ENCODE measurements at regions not wholly inside any gene's neighbourhood (a gene's known extent, or its start where the extent isn't known, plus 50 kb on each side); places are given as distances from the start of the nearest gene placed in this dataset.

DNA sequence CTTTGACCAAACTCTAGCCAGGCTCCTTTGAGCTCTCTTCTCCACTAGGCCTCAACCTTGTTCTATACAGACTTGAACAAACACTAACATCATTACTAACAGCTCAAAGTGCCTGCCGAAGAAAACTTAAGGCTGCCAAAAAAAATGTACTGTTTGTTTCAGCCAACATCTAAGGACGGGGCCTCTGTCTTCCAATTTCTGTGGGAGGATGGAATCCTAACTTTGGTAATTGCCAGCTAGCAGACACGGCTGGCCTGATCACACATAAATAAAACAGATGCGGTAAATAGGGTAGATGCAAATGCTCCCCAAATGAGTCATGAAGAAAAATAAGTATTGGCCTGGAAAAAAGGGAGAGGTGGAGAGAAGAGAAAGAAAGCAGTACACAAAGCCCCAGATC is 394.3 kb downstream of the TMEM135 start:
- Histone ChIP-seq H3F3A (ENCODE audit: control insufficient read depth, insufficient read depth) (no peaks in the 10 kb centered on the region), H3K4me2 (ENCODE audit: low read length) (no peak overlapping the region), H3K9me2 (replicated peaks; ENCODE audit: control insufficient read depth, low read length) (no peaks in the 10 kb centered on the region), H3K9me3 (ENCODE audit: control insufficient read depth, insufficient read depth, low read length) (no peaks in the 10 kb centered on the region), H3K27me3 (ENCODE audit: control insufficient read depth, low read length) (no peaks in the 10 kb centered on the region), H3K36me3 (ENCODE audit: control insufficient read depth, low read length) (no peaks in the 10 kb centered on the region), H3K4me1 (ENCODE audit: control insufficient read depth, low read length) (no peaks in the 10 kb centered on the region), H3K27ac (ENCODE audit: low read depth, low read length) (no peak overlapping the region), H4K20me1 (ENCODE audit: control insufficient read depth, insufficient read depth, low read depth, low read length) (no peaks in the 10 kb centered on the region), H3K4me3 (ENCODE audit: low read length) (no peak overlapping the region), H3K79me2 (ENCODE audit: control insufficient read depth, low read length) (no peaks in the 10 kb centered on the region)
- TF ChIP-seq, protein P1, sequence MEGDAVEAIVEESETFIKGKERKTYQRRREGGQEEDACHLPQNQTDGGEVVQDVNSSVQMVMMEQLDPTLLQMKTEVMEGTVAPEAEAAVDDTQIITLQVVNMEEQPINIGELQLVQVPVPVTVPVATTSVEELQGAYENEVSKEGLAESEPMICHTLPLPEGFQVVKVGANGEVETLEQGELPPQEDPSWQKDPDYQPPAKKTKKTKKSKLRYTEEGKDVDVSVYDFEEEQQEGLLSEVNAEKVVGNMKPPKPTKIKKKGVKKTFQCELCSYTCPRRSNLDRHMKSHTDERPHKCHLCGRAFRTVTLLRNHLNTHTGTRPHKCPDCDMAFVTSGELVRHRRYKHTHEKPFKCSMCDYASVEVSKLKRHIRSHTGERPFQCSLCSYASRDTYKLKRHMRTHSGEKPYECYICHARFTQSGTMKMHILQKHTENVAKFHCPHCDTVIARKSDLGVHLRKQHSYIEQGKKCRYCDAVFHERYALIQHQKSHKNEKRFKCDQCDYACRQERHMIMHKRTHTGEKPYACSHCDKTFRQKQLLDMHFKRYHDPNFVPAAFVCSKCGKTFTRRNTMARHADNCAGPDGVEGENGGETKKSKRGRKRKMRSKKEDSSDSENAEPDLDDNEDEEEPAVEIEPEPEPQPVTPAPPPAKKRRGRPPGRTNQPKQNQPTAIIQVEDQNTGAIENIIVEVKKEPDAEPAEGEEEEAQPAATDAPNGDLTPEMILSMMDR (IDR thresholded peaks at IDR 0.05; ENCODE audit: low read depth, low read length, poor library complexity, severe bottlenecking) = no peak
- no peak for TF ChIP-seq EZH2phosphoT487 (IDR thresholded peaks at IDR 0.05; ENCODE audit: borderline replicate concordance, low read length)

DNA sequence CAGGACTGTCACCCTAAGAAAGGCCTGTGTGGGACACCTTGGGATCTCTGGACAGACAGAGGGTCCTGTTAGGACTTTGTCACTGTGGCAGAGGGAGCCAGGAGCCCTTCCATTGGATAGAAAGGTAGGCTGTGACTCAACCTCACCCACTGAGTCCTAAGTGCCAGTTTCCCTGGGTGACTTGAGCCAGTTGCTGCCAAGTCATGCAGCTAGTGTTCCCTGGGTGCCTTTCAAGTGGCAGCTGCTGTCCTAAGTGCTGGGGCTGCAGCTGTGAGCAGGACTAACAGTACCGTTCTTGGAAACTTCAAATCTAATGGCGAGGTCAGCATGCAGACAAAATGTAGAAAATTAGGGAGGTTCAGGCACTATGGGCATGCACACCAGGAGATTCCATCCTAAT is 393.7 kb downstream of the TMEM135 start:
- H3K9me3 ChIP-seq (ENCODE audit: control insufficient read depth, insufficient read depth, low read length) = no peaks in the 10 kb centered on the region
- no peaks in the 10 kb centered on the region for H3K79me2 ChIP-seq (ENCODE audit: control insufficient read depth, low read length)
- H3K36me3 ChIP-seq (ENCODE audit: control insufficient read depth, low read length) = no peaks in the 10 kb centered on the region
- no peaks in the 10 kb centered on the region for H3F3A ChIP-seq (ENCODE audit: control insufficient read depth, insufficient read depth)
- no peak overlapping the region for H3K27ac ChIP-seq (ENCODE audit: low read depth, low read length)
- H4K20me1 ChIP-seq (ENCODE audit: control insufficient read depth, insufficient read depth, low read depth, low read length) = no peaks in the 10 kb centered on the region
- H3K27me3 ChIP-seq (ENCODE audit: control insufficient read depth, low read length) = no peaks in the 10 kb centered on the region
- TF ChIP-seq, protein P1 (IDR thresholded peaks at IDR 0.05; ENCODE audit: low read depth, low read length, poor library complexity, severe bottlenecking) = no peak
- TF ChIP-seq EZH2phosphoT487 (IDR thresholded peaks at IDR 0.05; ENCODE audit: borderline replicate concordance, low read length) = no peak
- no peaks in the 10 kb centered on the region for H3K4me1 ChIP-seq (ENCODE audit: control insufficient read depth, low read length)
- no peak overlapping the region for H3K4me3 ChIP-seq (ENCODE audit: low read length)
- no peaks in the 10 kb centered on the region for H3K9me2 ChIP-seq (replicated peaks; ENCODE audit: control insufficient read depth, low read length)
- H3K4me2 ChIP-seq (ENCODE audit: low read length) = no peak overlapping the region

DNA sequence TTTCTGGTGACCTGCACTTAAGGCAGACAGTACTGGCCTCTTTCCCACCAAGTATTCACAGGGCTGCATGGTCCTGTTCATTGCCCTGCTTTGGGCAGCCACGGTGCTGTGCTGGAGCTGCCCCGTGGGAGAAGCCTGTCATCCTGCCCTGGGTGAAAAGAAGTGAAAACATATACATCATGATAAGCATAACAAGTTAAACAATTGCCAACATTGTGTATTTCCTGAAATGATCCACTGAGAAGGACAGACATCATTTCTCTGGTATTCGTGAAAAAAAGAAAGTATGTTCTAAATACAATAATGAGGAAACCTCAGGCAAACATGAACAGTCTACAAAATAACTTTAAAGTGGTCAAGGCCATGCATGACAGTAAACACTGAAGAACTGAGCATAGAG is 393.1 kb downstream of the TMEM135 start:
- Histone ChIP-seq H3K27ac (ENCODE audit: low read depth, low read length) (no peak overlapping the region), H3K4me2 (ENCODE audit: low read length) (no peak overlapping the region), H3K27me3 (ENCODE audit: control insufficient read depth, low read length) (no peaks in the 10 kb centered on the region), H3K9me2 (replicated peaks; ENCODE audit: control insufficient read depth, low read length) (no peaks in the 10 kb centered on the region), H3K4me3 (ENCODE audit: low read length) (no peak overlapping the region), H3K36me3 (ENCODE audit: control insufficient read depth, low read length) (no peaks in the 10 kb centered on the region), H3K79me2 (ENCODE audit: control insufficient read depth, low read length) (no peaks in the 10 kb centered on the region), H4K20me1 (ENCODE audit: control insufficient read depth, insufficient read depth, low read depth, low read length) (no peaks in the 10 kb centered on the region), H3K9me3 (ENCODE audit: control insufficient read depth, insufficient read depth, low read length) (no peaks in the 10 kb centered on the region), H3K4me1 (ENCODE audit: control insufficient read depth, low read length) (no peaks in the 10 kb centered on the region), H3F3A (ENCODE audit: control insufficient read depth, insufficient read depth) (no peaks in the 10 kb centered on the region)
- no peak for TF ChIP-seq EZH2phosphoT487 (IDR thresholded peaks at IDR 0.05; ENCODE audit: borderline replicate concordance, low read length)
- TF ChIP-seq, protein P1 (IDR thresholded peaks at IDR 0.05; ENCODE audit: low read depth, low read length, poor library complexity, severe bottlenecking) = no peak

DNA sequence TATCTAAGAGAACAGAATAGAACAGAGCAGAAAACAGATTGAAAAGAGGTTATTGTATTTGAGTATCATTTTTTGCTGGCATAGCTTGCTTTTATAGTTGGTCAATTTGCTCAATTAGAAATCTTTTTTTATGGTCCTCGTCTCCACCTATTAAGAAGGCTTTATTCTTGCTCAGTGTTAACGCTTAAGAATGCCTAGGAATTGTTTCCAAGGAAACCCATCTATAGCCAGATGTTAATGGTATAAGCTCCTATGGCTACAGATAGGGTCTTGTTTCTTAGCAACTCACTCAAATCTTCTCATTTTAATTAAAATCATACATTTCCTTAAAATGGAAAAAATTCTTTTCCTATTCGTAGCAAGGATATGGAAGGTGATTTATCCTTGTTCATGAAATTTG is 392.3 kb downstream of the TMEM135 start:
- TF ChIP-seq, protein P1 (IDR thresholded peaks at IDR 0.05; ENCODE audit: low read depth, low read length, poor library complexity, severe bottlenecking) = no peak
- TF ChIP-seq EZH2phosphoT487 (IDR thresholded peaks at IDR 0.05; ENCODE audit: borderline replicate concordance, low read length) = no peak
- Histone ChIP-seq H3K4me2 (ENCODE audit: low read length) (no peak overlapping the region), H3K4me3 (ENCODE audit: low read length) (no peak overlapping the region), H3F3A (ENCODE audit: control insufficient read depth, insufficient read depth) (no peaks in the 10 kb centered on the region), H3K36me3 (ENCODE audit: control insufficient read depth, low read length) (no peaks in the 10 kb centered on the region), H4K20me1 (ENCODE audit: control insufficient read depth, insufficient read depth, low read depth, low read length) (no peaks in the 10 kb centered on the region), H3K4me1 (ENCODE audit: control insufficient read depth, low read length) (no peaks in the 10 kb centered on the region), H3K9me2 (replicated peaks; ENCODE audit: control insufficient read depth, low read length) (no peaks in the 10 kb centered on the region), H3K27me3 (ENCODE audit: control insufficient read depth, low read length) (no peaks in the 10 kb centered on the region), H3K9me3 (ENCODE audit: control insufficient read depth, insufficient read depth, low read length) (no peaks in the 10 kb centered on the region), H3K27ac (ENCODE audit: low read depth, low read length) (no peak overlapping the region), H3K79me2 (ENCODE audit: control insufficient read depth, low read length) (no peaks in the 10 kb centered on the region)
